CD4-positive, CD25-positive, alpha-beta regulatory T cell (primary cell): ENCODE measurements at regions not wholly inside any gene's neighbourhood (a gene's known extent, or its start where the extent isn't known, plus 50 kb on each side); places are given as distances from the start of the nearest gene placed in this dataset.

Experiments used
- ATAC-seq, 2 donors: fragments of 150-1000 bp; cut with Tn5 transposase; one replicate each; pipeline ENCODE4 v1.10.0; 2021; ENCODE audit warnings: low read depth in 2 of 2, moderate number of reproducible peaks in 2 of 2, moderate library complexity in 1 of 2
- DNase-seq, 3 donors: peaks; one replicate each; pipeline versions ENCODE4 v3.0.0 to v3.0.0-alpha.2; 2012 to 2022; ENCODE audit warnings: mixed read lengths in 1 of 3
- H3K27ac ChIP-seq: one replicate; pipeline ENCODE4 v1.7.0; 2013; ENCODE audit warnings: mild to moderate bottlenecking, low read length; ENCODE audit not compliant: insufficient read depth, poor library complexity, severe bottlenecking
- H3K27me3 ChIP-seq: one replicate; pipeline ENCODE4 v1.7.0; 2013; ENCODE audit warnings: low read length; ENCODE audit not compliant: control insufficient read depth, insufficient read depth
- H3K36me3 ChIP-seq: one replicate; pipeline ENCODE4 v1.7.0; 2013; ENCODE audit warnings: mild to moderate bottlenecking, low read length, moderate library complexity; ENCODE audit not compliant: control insufficient read depth, insufficient read depth
- H3K4me1 ChIP-seq: 2 replicates; pipeline ENCODE4 v1.7.0; 2013; ENCODE audit warnings: mild to moderate bottlenecking, low read length; ENCODE audit not compliant: insufficient read depth, control insufficient read depth, poor library complexity, severe bottlenecking
- H3K4me3 ChIP-seq: one replicate; pipeline ENCODE4 v1.7.0; 2013; ENCODE audit warnings: low read depth, mild to moderate bottlenecking, low read length, moderate library complexity
- H3K9me3 ChIP-seq, 2 experiments: 1 replicate in 1 of 2; 2 replicates in 1 of 2; pipeline ENCODE4 v1.7.0; 2013; ENCODE audit warnings: low read length in 2 of 2, mild to moderate bottlenecking in 1 of 2, moderate library complexity in 1 of 2; ENCODE audit not compliant: control insufficient read depth in 2 of 2
- H3K27ac Mint-ChIP-seq, 3 donors: one replicate each; pipeline ENCODE4 v1.8.0; 2020 to 2022; ENCODE audit warnings: mild to moderate bottlenecking in 3 of 3, mixed read lengths in 3 of 3, moderate library complexity in 2 of 3
- H3K27me3 Mint-ChIP-seq: one replicate; pipeline ENCODE4 v1.8.0; 2022; ENCODE audit warnings: mild to moderate bottlenecking, mixed read lengths
- H3K36me3 Mint-ChIP-seq: one replicate; pipeline ENCODE4 v1.8.0; 2020; ENCODE audit warnings: mixed read lengths
- H3K4me1 Mint-ChIP-seq, 4 donors: one replicate each; pipeline ENCODE4 v1.8.0; 2020 to 2022; ENCODE audit warnings: mixed read lengths in 4 of 4, mild to moderate bottlenecking in 1 of 4
- H3K4me3 Mint-ChIP-seq, 4 donors: one replicate each; pipeline ENCODE4 v1.8.0; 2020 to 2022; ENCODE audit warnings: mild to moderate bottlenecking in 4 of 4, mixed read lengths in 4 of 4, moderate library complexity in 3 of 4
- H3K9me3 Mint-ChIP-seq, 7 donors: one replicate each; pipeline ENCODE4 v1.8.0; 2020 to 2022; ENCODE audit warnings: mixed read lengths in 7 of 7, mild to moderate bottlenecking in 3 of 7, moderate library complexity in 2 of 7

DNA sequence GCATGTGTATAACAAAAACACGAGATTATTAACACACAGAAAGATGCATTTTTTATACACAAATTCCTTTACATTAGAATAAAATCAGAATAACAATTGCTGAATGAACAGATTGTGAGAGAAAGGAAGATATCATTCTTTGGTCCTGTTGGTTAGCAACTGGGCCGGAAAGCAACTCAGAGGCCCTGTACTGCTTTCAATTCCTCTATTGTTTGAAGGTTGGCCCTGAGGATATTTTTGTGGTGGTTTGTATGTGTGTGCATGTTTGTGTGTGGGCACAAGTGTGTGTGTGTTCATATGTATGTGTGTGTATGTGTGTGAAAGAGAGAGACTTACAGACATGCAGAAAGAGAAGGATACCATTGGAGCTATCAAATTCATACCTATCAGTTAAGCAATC, 356.8 kb upstream of the DMAC1 start:
- no peaks in the 10 kb centered on the region for H3K4me1 ChIP-seq
- H3K27me3 ChIP-seq, result no peaks in the 10 kb centered on the region
- no peak for ATAC-seq
- Mint-ChIP-seq H3K27ac (no peak overlapping the region), H3K4me3 (no peak overlapping the region), H3K4me1 (no peaks in the 10 kb centered on the region), H3K36me3 (no peaks in the 10 kb centered on the region), H3K27me3 (no peaks in the 10 kb centered on the region), H3K9me3 (peaks cover 0 to 7% (median 0%) of the 10 kb centered on the region in 7 donors)
- no peak for DNase-seq
- H3K27ac ChIP-seq, result no peak overlapping the region
- no peaks in the 10 kb centered on the region for H3K36me3 ChIP-seq
- no peak overlapping the region for H3K4me3 ChIP-seq
- H3K9me3 ChIP-seq, result no peaks in the 10 kb centered on the region

DNA sequence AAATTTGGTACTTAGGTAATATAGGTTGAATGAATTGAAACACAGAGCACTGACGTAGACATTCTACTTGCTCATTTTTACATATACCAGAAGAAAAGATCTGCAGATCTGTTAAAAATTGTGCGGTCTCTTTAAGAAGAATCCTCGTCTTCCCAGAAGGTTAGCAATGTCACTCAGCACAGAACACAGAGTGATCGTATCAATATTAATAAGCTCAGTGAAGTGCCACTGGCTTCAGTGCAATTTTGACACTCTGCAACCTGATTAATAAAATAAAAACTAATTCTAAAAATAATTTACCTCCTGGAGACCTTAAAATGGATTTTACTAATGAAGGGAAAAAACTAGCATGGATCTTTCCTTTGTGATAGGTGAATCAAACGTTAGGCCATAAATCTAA, 356.1 kb upstream of the DMAC1 start:
- H3K9me3 Mint-ChIP-seq, result peaks cover 0 to 12% (median 0%) of the 10 kb centered on the region in 7 donors
- DNase-seq (no peak), ATAC-seq (no peak)
- H3K27ac Mint-ChIP-seq, result no peak overlapping the region
- no peaks in the 10 kb centered on the region for H3K36me3 Mint-ChIP-seq
- no peak overlapping the region for H3K27ac ChIP-seq
- no peak overlapping the region for H3K4me3 Mint-ChIP-seq
- H3K4me1 Mint-ChIP-seq, result no peaks in the 10 kb centered on the region
- no peak overlapping the region for H3K4me3 ChIP-seq
- H3K36me3 ChIP-seq, result no peaks in the 10 kb centered on the region
- H3K27me3 Mint-ChIP-seq, result no peaks in the 10 kb centered on the region
- no peaks in the 10 kb centered on the region for H3K4me1 ChIP-seq
- H3K9me3 ChIP-seq, result no peaks in the 10 kb centered on the region
- no peaks in the 10 kb centered on the region for H3K27me3 ChIP-seq

DNA sequence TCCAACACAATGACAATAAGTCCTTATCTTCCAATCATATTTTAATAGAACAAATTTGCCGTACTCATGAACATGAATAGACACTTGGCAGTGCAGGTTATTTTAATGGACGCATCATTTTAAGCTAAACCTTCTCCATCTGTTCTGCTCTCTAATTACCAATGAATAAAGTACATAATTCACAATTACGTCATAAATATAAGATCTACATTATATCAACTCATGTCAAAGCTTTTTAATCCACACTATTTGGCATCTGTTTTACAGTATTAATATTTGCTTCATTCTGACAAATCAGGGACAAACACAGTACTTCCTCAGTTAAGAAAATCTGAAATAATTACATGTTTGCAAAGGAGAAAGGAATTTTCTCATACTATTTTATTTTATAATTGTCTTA, 344.1 kb upstream of the DMAC1 start:
- H3K9me3 ChIP-seq, result no peaks in the 10 kb centered on the region
- no peaks in the 10 kb centered on the region for H3K27me3 Mint-ChIP-seq
- ATAC-seq (no peak), DNase-seq (no peak)
- no peaks in the 10 kb centered on the region for H3K36me3 ChIP-seq
- peaks cover 0 to 11% (median under 1%) of the 10 kb centered on the region in 7 donors for H3K9me3 Mint-ChIP-seq
- H3K4me1 ChIP-seq, result no peaks in the 10 kb centered on the region
- H3K27ac Mint-ChIP-seq, result no peak overlapping the region
- H3K4me3 Mint-ChIP-seq, result no peak overlapping the region
- H3K27me3 ChIP-seq, result no peaks in the 10 kb centered on the region
- H3K4me3 ChIP-seq, result no peak overlapping the region
- H3K36me3 Mint-ChIP-seq, result no peaks in the 10 kb centered on the region
- no peaks in the 10 kb centered on the region for H3K4me1 Mint-ChIP-seq
- H3K27ac ChIP-seq, result no peak overlapping the region

DNA sequence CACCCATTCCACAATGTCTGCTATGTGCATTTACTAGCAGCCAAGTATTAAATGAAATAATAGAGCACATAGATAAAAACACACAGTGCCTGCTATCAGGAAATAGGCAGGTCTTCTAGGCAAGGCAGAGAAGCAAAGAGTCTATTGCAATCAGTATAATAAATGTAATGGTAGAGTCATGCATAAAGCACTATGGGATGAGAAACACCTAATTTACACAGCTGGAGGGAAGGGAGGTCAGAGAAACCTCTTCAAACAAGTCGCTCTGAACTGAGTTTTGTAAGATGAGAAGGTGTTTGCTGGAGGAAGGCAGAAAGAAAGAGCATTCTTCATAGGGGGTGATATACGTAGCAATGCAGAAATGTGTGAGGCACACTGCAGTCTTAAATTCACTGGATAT, 341.0 kb upstream of the DMAC1 start:
- no peak for ATAC-seq
- H3K36me3 Mint-ChIP-seq, result no peaks in the 10 kb centered on the region
- no peaks in the 10 kb centered on the region for H3K4me1 ChIP-seq
- peaks cover 0 to 2% (median 0%) of the 10 kb centered on the region in 4 donors for H3K4me1 Mint-ChIP-seq
- H3K27me3 Mint-ChIP-seq, result no peaks in the 10 kb centered on the region
- no peaks in the 10 kb centered on the region for H3K27me3 ChIP-seq
- no peaks in the 10 kb centered on the region for H3K9me3 ChIP-seq
- H3K27ac Mint-ChIP-seq, result no peak overlapping the region
- no peaks in the 10 kb centered on the region for H3K36me3 ChIP-seq
- peaks cover 0 to 4% (median 0%) of the 10 kb centered on the region in 7 donors for H3K9me3 Mint-ChIP-seq
- no peak overlapping the region for H3K27ac ChIP-seq
- H3K4me3 ChIP-seq, result no peak overlapping the region
- no peak for DNase-seq
- H3K4me3 Mint-ChIP-seq, result no peak overlapping the region

DNA sequence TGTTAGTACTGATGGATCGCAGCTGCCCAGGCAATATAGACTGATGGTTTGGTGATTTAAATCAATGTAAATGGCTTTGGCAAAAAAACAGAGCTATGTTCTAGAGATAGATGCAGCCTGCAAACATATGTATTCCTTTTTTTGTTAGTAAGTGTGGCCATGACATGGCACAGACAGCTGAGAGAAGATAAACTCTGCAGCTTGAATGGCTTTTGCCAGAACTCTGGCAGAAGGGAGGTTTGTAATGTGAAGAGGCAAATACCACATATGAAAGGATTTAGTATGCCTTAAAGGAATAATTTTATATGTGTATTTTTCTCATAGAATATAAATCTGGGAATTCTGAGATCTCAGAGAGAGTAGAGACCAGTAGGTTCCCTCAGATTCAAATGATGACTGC, 340.2 kb upstream of the DMAC1 start:
- no peaks in the 10 kb centered on the region for H3K9me3 ChIP-seq
- H3K27me3 ChIP-seq, result no peaks in the 10 kb centered on the region
- no peak overlapping the region for H3K4me3 ChIP-seq
- Mint-ChIP-seq H3K27me3 (no peaks in the 10 kb centered on the region), H3K9me3 (peaks cover 0 to 4% (median 0%) of the 10 kb centered on the region in 7 donors), H3K4me3 (no peak overlapping the region), H3K27ac (no peak overlapping the region), H3K4me1 (peaks cover 0 to 2% (median 0%) of the 10 kb centered on the region in 4 donors), H3K36me3 (no peaks in the 10 kb centered on the region)
- DNase-seq (no peak), ATAC-seq (no peak)
- H3K36me3 ChIP-seq, result no peaks in the 10 kb centered on the region
- no peak overlapping the region for H3K27ac ChIP-seq
- no peaks in the 10 kb centered on the region for H3K4me1 ChIP-seq

DNA sequence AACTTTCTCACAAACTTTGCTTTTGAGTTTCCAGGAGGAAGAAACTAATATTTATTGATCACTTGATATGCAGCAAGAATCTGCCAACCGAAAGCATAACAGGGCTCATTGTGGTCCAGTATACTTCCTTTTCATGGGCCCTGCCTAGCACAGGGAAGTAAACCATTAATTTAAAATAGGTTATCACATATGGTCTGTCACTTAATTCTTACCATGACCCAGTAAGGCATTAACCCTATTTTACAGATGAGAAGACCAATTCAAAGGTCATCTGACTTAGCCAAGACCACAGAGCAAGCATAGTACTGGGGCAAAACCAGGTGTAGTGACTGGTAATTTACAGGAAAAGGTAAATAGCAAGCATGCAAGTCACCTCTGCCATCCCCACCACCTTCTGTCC, 336.9 kb upstream of the DMAC1 start:
- no peaks in the 10 kb centered on the region for H3K9me3 Mint-ChIP-seq
- peaks cover 0 to 2% (median 0%) of the 10 kb centered on the region in 4 donors for H3K4me1 Mint-ChIP-seq
- H3K27ac Mint-ChIP-seq, result no peak overlapping the region
- no peaks in the 10 kb centered on the region for H3K4me1 ChIP-seq
- no peaks in the 10 kb centered on the region for H3K27me3 Mint-ChIP-seq
- no peaks in the 10 kb centered on the region for H3K36me3 Mint-ChIP-seq
- no peak overlapping the region for H3K4me3 Mint-ChIP-seq
- H3K9me3 ChIP-seq, result no peaks in the 10 kb centered on the region
- H3K36me3 ChIP-seq, result no peaks in the 10 kb centered on the region
- ATAC-seq, result no peak
- no peak for DNase-seq
- no peak overlapping the region for H3K4me3 ChIP-seq
- H3K27me3 ChIP-seq, result no peaks in the 10 kb centered on the region
- no peak overlapping the region for H3K27ac ChIP-seq

DNA sequence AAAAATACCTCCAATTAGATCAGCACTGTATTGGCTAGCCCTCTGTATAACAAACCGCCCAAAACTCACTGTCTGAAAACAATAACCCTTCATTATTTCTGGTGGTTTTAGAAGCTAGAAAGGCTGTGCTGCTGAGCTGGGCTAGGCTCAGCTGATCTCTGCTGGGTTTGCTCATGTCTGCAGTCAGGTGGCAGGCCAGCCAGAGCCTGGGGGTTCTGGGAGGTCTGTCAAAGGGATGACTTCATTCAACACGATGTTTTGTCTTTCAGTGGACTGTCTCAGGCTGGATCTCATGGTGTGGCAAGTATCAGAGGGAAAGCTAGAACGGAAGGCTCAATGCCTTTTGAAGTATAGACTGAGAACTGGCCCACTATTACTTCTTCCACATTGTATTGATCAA, 335.1 kb upstream of the DMAC1 start:
- DNase-seq (no peak), ATAC-seq (no peak)
- H3K9me3 Mint-ChIP-seq, result no peaks in the 10 kb centered on the region
- no peak overlapping the region for H3K4me3 Mint-ChIP-seq
- no peaks in the 10 kb centered on the region for H3K36me3 Mint-ChIP-seq
- no peaks in the 10 kb centered on the region for H3K27me3 Mint-ChIP-seq
- Histone ChIP-seq H3K27ac (no peak overlapping the region), H3K27me3 (no peaks in the 10 kb centered on the region), H3K4me3 (no peak overlapping the region), H3K9me3 (no peaks in the 10 kb centered on the region), H3K4me1 (no peaks in the 10 kb centered on the region), H3K36me3 (no peaks in the 10 kb centered on the region)
- no peak overlapping the region for H3K27ac Mint-ChIP-seq
- H3K4me1 Mint-ChIP-seq, result peaks cover 0 to 2% (median 0%) of the 10 kb centered on the region in 4 donors

DNA sequence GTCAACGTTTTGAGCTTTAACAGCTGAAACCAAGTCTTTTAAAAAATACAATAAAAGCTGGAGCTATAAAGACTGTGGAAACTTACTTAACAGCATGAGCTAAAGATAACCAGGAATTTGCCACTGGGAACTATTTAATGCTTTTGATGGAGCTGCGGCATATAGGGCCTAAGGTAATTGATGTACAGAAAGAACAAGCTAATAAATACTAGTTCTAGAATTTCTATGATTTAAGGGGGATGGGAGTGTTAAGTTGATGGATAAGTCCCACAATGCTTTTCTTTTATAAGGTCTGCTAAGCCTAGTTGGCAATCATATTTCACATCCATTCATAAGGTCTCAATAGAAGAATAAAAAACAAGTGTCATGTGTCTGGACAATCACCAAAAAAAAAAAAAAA, 334.0 kb upstream of the DMAC1 start:
- Histone ChIP-seq H3K27ac (no peak overlapping the region), H3K9me3 (no peaks in the 10 kb centered on the region), H3K27me3 (no peaks in the 10 kb centered on the region), H3K4me1 (no peaks in the 10 kb centered on the region), H3K4me3 (no peak overlapping the region), H3K36me3 (no peaks in the 10 kb centered on the region)
- Mint-ChIP-seq H3K4me3 (no peak overlapping the region), H3K27me3 (no peaks in the 10 kb centered on the region), H3K9me3 (no peaks in the 10 kb centered on the region), H3K27ac (no peak overlapping the region), H3K36me3 (no peaks in the 10 kb centered on the region), H3K4me1 (peaks cover 0 to 2% (median 0%) of the 10 kb centered on the region in 4 donors)
- ATAC-seq, result no peak
- DNase-seq, result no peak
